Breast epithelium (tissue), 4 donors: ENCODE measurements at regions not wholly inside any gene's neighbourhood (a gene's known extent, or its start where the extent isn't known, plus 50 kb on each side); places are given as distances from the start of the nearest gene placed in this dataset.

ENCODE experiments used
- DNase-seq, 2 donors: peaks; one replicate each; pipeline ENCODE4 v3.0.0-alpha.2; 2019; ENCODE audit warnings: low spot score in 2 of 2
- H3K27ac ChIP-seq, 2 donors: fragments of 200-600 bp; sonication (generic) in 1 of 2; one replicate each; pipeline ENCODE4 v1.5.1; 2016 to 2019; ENCODE audit warnings: mild to moderate bottlenecking in 1 of 2
- H3K27me3 ChIP-seq, 2 donors: fragments of 200-600 bp; sonication (generic) in 1 of 2; one replicate each; pipeline versions ENCODE4 v1.5.1 to v1.6.0; 2017 to 2019; ENCODE audit warnings: control low read depth in 1 of 2, mild to moderate bottlenecking in 1 of 2
- H3K36me3 ChIP-seq: fragments of 200-600 bp; one replicate; pipeline ENCODE4 v1.5.1; 2019
- H3K4me1 ChIP-seq, 2 donors: fragments of 200-600 bp; sonication (generic); one replicate each; pipeline ENCODE4 v1.5.1; 2016 to 2019; ENCODE audit warnings: control low read depth in 1 of 2
- H3K4me3 ChIP-seq, 3 donors: fragments of 200-600 bp; sonication (generic); 1 replicate in 2 of 3; 2 replicates in 1 of 3; pipeline ENCODE4 v1.5.1; 2016 to 2019; ENCODE audit warnings: mild to moderate bottlenecking in 3 of 3, moderate library complexity in 2 of 3
- H3K9me3 ChIP-seq, 2 donors: fragments of 200-600 bp; sonication (generic) in 1 of 2; one replicate each; pipeline ENCODE4 v1.5.1; 2016 to 2019; ENCODE audit warnings: control low read depth in 1 of 2
- POLR2A ChIP-seq: fragments of 450-650 bp; IDR thresholded peaks from one replicate; pipeline ENCODE4 v1.6.1; 2016; ENCODE audit warnings: antibody characterized with exemption, mild to moderate bottlenecking, moderate library complexity
- POLR2AphosphoS5 ChIP-seq, 3 donors: sonication (generic); formaldehyde crosslinking; IDR thresholded peaks; one replicate each; pipeline ENCODE4 v1.6.1; 2017; ENCODE audit warnings: antibody characterized with exemption in 3 of 3
- intact Hi-C: fragments of 100-400 bp; cut with DNase I; formaldehyde crosslinking; loops from one replicate; pipeline ENCODE4 v1.15.1; 2023; ENCODE audit warnings: low total_unique reads
- TF ChIP-seq, protein P1 (sequence below), 3 donors: fragments of 450-650 bp; IDR thresholded peaks; one replicate each; pipeline ENCODE4 v1.5.1; 2016 to 2017; ENCODE audit warnings: antibody characterized with exemption in 3 of 3, mild to moderate bottlenecking in 3 of 3, moderate library complexity in 3 of 3

DNA sequence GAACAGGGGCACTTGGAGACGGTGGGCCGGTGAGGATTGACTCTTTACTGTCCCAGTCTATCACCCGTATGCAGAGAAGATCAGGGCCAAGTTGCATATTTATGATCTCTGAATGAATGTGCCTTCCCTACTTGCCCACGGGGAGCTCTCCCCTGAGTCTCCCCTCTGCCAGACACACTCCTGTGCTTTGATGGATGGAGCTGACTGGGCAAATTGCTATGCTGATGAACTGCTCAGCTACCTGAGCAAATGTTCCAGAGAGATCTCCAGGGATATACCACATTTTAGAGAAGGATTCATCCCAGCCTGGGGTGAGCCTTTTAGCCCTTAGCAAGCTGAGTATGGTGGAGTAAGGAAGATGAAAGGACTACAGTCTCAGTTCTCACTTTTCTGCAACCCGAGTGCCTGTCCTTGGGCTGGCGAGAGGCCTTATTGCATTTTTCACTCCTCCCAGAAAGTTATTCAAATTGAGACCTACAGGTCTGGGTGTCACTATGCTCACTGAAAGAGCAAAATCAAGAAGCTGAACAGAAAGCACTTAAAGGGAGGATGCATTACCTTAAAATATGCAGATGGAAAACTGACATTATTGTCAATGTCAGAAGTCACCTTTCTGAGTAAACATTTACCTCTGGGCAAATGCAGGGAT is 526.7 kb upstream of the WWC1 start:
- intact Hi-C loops = loop anchor here (5.0 kb wide), 1 partner anchor 998 kb away; no protein-coding TSS in a partner anchor
- H3K27ac ChIP-seq = no peak overlapping the region
- H3K36me3 ChIP-seq = no peaks in the 10 kb centered on the region
- DNase-seq = no peak
- H3K9me3 ChIP-seq = no peaks in the 10 kb centered on the region
- H3K4me3 ChIP-seq = no peak overlapping the region
- H3K27me3 ChIP-seq = no peaks in the 10 kb centered on the region
- TF ChIP-seq POLR2AphosphoS5 (IDR thresholded peaks at IDR 0.05) (no peak), POLR2A (no peak)
- TF ChIP-seq, protein P1, sequence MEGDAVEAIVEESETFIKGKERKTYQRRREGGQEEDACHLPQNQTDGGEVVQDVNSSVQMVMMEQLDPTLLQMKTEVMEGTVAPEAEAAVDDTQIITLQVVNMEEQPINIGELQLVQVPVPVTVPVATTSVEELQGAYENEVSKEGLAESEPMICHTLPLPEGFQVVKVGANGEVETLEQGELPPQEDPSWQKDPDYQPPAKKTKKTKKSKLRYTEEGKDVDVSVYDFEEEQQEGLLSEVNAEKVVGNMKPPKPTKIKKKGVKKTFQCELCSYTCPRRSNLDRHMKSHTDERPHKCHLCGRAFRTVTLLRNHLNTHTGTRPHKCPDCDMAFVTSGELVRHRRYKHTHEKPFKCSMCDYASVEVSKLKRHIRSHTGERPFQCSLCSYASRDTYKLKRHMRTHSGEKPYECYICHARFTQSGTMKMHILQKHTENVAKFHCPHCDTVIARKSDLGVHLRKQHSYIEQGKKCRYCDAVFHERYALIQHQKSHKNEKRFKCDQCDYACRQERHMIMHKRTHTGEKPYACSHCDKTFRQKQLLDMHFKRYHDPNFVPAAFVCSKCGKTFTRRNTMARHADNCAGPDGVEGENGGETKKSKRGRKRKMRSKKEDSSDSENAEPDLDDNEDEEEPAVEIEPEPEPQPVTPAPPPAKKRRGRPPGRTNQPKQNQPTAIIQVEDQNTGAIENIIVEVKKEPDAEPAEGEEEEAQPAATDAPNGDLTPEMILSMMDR (IDR thresholded peaks at IDR 0.05) = no peak
- H3K4me1 ChIP-seq = no peaks in the 10 kb centered on the region

DNA sequence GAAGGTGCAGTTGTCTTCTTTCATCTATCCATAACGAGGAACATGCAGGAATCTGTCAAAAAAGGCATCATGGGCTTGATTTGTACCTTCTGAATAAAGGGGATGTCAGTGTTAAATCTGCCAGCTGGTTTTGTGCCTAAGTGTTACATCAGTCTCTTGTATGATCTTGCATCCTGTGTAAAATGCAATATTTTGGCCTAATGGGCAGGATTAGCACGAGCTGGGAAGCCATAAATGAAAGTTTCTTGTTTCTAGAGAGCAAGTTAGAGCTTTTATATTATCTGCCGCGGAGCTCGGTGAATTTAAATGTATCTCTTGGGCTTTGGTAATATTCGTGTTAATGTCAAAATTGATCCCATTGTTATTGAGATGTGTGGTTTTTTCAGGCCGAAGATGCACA is 526.1 kb upstream of the WWC1 start:
- no peak for DNase-seq
- TF ChIP-seq, protein P1 (IDR thresholded peaks at IDR 0.05) = no peak
- TF ChIP-seq POLR2A (no peak), POLR2AphosphoS5 (IDR thresholded peaks at IDR 0.05) (no peak)
- Histone ChIP-seq H3K4me1 (no peaks in the 10 kb centered on the region), H3K9me3 (no peaks in the 10 kb centered on the region), H3K36me3 (no peaks in the 10 kb centered on the region), H3K27me3 (no peaks in the 10 kb centered on the region), H3K27ac (no peak overlapping the region), H3K4me3 (no peak overlapping the region)
- intact Hi-C loops = no loop called here

DNA sequence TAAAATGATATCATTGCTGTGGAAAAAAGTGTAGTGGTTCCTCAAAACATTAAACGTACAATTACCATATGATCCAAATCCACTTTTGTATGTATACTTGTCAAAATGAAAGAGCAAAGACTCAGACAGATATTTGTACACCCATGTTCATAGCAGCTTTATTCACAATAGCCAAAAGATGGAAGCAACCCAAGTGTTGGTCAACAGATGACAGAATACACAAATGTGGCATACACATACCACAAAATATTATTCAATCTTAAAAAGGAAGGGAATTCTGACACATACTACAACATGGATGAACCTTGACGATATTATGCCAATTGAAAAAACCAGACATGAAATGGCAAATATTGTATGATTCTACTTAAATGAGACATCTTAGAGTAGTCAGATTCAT is 524.5 kb upstream of the WWC1 start:
- Histone ChIP-seq H3K4me3 (no peak overlapping the region), H3K27me3 (no peaks in the 10 kb centered on the region), H3K9me3 (no peaks in the 10 kb centered on the region), H3K36me3 (no peaks in the 10 kb centered on the region), H3K4me1 (no peaks in the 10 kb centered on the region), H3K27ac (no peak overlapping the region)
- TF ChIP-seq, protein P1 (IDR thresholded peaks at IDR 0.05) = no peak
- no peak for TF ChIP-seq POLR2AphosphoS5 (IDR thresholded peaks at IDR 0.05)
- DNase-seq = no peak
- intact Hi-C loops = no loop called here

DNA sequence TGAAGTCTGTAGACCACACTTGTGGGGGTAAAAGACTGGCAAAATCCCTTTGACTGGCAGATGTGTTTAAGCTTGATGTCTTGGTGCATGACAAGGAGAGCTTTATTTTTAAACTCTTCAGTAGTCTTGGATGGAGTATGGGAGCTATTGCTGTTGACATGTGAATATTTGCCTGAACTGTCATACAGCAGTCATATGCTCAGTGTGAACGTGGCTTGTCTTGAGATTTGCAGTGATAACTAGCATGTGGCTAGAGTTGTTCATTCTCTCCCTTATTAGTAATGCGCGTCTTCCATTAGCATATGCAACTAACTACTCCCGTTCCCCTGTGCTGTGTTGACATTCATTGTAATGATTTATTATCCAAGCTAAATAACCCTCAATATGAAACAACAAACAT is 523.6 kb upstream of the WWC1 start:
- Histone ChIP-seq H3K9me3 (no peaks in the 10 kb centered on the region), H3K36me3 (no peaks in the 10 kb centered on the region), H3K27ac (no peak overlapping the region), H3K27me3 (no peaks in the 10 kb centered on the region), H3K4me3 (no peak overlapping the region), H3K4me1 (no peaks in the 10 kb centered on the region)
- intact Hi-C loops = no loop called here
- TF ChIP-seq POLR2AphosphoS5 (IDR thresholded peaks at IDR 0.05) = no peak
- no peak for TF ChIP-seq POLR2A
- TF ChIP-seq, protein P1 (IDR thresholded peaks at IDR 0.05) = no peak
- DNase-seq = no peak

DNA sequence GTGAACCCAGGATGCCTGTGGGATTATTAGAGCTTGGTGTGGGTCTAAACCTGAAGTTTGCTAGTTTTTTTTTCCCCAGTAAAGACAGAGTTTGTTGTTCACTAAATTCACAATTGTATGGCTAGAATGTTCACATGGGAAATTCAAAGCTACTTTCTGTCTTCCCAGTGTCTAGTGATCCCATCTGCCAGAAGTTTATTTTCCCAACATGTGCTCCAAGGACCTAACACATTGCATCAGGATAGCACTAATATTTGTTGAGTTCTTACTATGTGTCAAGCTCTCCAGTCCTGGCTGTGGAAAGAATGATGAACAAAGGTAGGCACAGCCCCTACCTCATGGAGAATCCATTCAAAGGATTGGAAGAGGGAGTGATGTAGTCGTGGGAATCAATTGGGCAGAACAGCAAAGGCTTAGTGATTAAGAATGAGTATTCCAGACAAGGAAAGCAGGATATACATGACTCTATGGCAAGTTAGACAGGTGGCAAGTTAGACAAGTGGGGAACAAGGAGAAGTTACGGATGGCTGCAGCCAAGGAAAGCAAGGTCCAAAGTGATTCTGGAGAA is 521.5 kb upstream of the WWC1 start:
- H3K4me1 ChIP-seq = no peaks in the 10 kb centered on the region
- no peak overlapping the region for H3K4me3 ChIP-seq
- TF ChIP-seq, protein P1 (IDR thresholded peaks at IDR 0.05) = no peak
- TF ChIP-seq POLR2A (no peak), POLR2AphosphoS5 (IDR thresholded peaks at IDR 0.05) (no peak)

More for the DNA sequence above, 521.5 kb upstream of the WWC1 start:
- Histone ChIP-seq H3K9me3 (no peaks in the 10 kb centered on the region), H3K27me3 (no peaks in the 10 kb centered on the region), H3K36me3 (no peaks in the 10 kb centered on the region), H3K27ac (no peak overlapping the region)
- intact Hi-C loops = no loop called here
- DNase-seq = no peak
